SH-SY5Y (cell line): ENCODE measurements at regions not wholly inside any gene's neighbourhood (a gene's known extent, or its start where the extent isn't known, plus 50 kb on each side); places are given as distances from the start of the nearest gene placed in this dataset.

ENCODE experiments used
- GATA2 ChIP-seq: IDR thresholded peaks from 2 replicates; pipeline ENCODE4 v1.6.1; 2011; ENCODE audit warnings: mild to moderate bottlenecking, low read depth, low read length
- GATA3 ChIP-seq: IDR thresholded peaks from 2 replicates; pipeline ENCODE4 v1.6.1; 2011; ENCODE audit warnings: low read depth, mild to moderate bottlenecking, low read length, moderate library complexity

- no peak for TF ChIP-seq GATA3
- TF ChIP-seq GATA2, result no peak
These were observed 298.7 kb downstream of the BAMBI start for GRCh38 chr10:28975891-28976531.

- TF ChIP-seq GATA3 (no peak), GATA2 (no peak)
These were observed 300.2 kb downstream of the BAMBI start for GRCh38 chr10:28977518-28977917.

DNA sequence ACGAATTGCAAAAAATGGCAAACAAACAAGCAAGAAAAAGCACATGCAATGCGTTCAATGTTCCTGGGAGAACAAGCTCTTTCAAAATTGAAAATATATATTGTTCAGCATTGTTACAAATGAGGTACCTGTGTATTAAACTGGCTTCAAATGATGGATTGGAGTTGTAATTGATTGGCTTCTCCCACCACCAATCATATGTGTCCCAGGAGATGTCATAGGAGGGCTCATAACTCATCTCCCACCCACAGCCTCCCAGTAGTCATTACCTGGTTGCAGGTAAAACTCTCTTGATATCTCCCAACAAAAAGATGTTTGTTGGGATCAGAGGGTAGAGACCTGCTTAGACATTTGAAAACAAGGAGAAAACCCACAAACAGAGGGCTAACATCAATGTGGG lies 302.9 kb downstream of the BAMBI start:
- no peak for TF ChIP-seq GATA3
- TF ChIP-seq GATA2, result no peak

DNA sequence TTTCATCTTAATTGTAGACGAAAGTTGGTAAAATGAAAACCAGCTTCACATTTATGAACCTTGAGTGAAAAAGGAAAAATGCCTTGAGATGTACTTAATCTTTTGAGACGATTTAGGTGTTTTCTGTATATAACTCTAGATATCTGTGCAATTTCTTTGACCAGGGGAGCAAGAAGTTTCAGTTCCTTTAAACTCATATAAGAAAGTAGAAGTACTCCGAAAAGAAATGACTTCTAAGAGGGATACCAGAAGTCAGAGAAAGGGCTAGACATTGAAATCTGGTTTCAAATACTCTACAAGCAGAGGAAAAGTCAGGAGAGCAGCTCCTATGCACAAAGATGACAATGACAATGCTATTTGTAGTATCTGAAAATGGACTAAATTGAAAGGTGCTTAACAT lies 303.7 kb downstream of the BAMBI start:
- no peak for TF ChIP-seq GATA2
- no peak for TF ChIP-seq GATA3

GRCh38 chr10:28982974-28983373 lies 305.7 kb downstream of the BAMBI start:
- no peak for TF ChIP-seq GATA3
- TF ChIP-seq GATA2, result no peak

- TF ChIP-seq GATA3 (no peak), GATA2 (no peak)
These were observed 305.1 kb upstream of the LYZL1 start for GRCh38 chr10:28983799-28984198.

DNA sequence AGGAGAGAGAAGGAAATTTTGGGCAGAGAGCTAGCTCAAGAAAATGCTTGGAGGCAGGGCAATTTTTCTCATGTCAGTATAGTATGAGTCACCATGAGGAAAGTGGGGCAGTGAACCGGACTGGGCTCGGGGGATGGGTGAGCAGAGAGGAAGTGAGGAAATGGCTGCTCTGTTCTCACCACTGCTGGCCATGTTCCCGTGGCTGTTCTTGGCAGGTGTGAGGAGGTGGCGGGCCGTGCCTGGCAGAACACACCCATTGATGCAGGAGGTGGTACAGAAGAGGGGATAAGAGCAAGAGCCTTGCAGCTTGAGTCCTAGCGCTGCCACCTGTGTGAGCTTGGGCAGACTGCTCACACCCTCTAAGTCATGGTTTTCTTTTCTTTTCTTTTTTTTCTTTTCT lies 304.4 kb upstream of the LYZL1 start:
- no peak for TF ChIP-seq GATA3
- no peak for TF ChIP-seq GATA2

DNA sequence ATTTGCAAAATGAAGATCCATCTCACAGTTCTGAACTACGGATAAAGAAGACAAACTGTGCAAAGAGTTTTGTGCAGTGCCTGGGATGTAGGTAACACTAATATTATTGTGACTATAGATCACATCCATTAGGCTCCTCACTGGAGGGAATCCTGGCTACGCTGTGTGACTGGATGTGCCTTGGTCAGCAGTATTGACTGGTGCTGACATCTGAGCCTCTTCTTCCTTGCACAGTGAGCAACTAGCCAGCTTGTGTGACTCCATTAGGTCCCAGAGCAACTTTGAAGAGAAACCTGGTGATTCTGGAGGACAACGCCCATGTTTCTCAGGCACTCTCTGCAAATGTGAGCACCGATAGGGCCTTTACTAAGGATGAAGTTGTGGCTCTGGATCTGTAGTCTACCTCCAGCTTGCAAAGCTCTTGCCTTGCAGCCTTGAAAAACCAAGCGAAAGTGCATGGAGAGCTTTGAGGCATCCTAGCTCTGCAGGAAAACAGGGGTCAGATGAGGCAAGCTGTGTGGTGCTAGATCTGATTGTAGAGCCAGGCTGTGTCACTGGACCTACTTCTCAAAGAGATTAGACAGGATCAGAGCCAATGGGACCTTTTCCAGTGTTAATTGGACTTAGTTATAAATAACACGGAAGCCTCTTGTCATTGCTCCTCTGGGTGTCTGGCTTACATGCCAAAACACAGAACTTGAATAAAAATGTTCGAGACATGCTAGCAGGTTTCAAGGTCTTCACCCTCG lies 303.6 kb upstream of the LYZL1 start:
- TF ChIP-seq GATA2 (no peak), GATA3 (no peak)

- TF ChIP-seq GATA3 (no peak), GATA2 (no peak)
These were observed 302.6 kb upstream of the LYZL1 start for GRCh38 chr10:28986117-28986792.

GRCh38 chr10:28986856-28987255 lies 302.0 kb upstream of the LYZL1 start:
- TF ChIP-seq GATA3, result no peak
- TF ChIP-seq GATA2, result no peak

DNA sequence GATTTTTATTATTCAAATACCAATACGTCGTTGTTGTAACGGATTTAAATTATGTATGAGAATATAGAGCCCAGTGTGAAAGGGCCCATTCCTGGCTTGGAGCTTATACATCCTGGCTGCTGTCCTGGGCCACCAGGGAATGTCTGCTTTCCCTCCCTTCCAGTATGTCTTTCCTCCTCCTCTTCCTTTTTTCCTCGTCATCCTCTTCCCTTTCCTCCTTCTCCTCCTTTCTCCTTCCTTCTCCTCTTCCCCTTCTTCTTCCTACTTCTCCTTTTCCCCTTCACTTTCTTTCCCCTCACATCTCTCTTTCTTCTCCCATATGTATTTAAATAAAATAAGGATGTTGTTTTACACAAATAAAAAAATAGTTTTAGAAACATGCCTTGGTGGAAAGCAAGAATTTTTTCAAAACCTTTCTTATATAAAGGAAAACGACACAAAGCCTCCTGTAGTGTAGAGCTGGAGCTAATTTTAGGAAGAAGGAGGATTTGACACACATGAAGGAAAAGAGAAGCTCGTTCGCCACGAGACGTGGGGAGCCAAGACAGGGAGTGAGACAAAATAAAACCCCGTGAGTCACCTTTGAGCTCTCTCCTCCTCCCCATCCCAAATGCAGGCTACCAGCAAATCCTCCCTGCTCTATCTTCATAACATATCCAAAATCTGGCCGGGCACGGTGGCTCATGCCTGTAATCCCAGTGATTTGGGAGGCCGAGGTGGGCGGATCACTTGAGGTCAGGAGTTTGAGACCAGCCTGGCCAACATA lies 301.1 kb upstream of the LYZL1 start:
- TF ChIP-seq GATA2, result no peak
- TF ChIP-seq GATA3, result no peak

- TF ChIP-seq GATA3 (no peak), GATA2 (no peak)
These were observed 299.9 kb upstream of the LYZL1 start for GRCh38 chr10:28988980-28989379.

GRCh38 chr10:28991333-28992270 lies 297.3 kb upstream of the LYZL1 start:
- TF ChIP-seq GATA3 (no peak), GATA2 (no peak)

- TF ChIP-seq GATA2 (no peak), GATA3 (no peak)
These were observed 295.8 kb upstream of the LYZL1 start for GRCh38 chr10:28993056-28993455.
